HCT116 (cell line): ENCODE measurements at regions not wholly inside any gene's neighbourhood (a gene's known extent, or its start where the extent isn't known, plus 50 kb on each side); places are given as distances from the start of the nearest gene placed in this dataset.

ENCODE experiments used
- ATAC-seq: fragments of 200-7000 bp; cut with Tn5 transposase; 2 replicates; pipeline ENCODE4 v1.9.1; 2020; ENCODE audit warnings: mild to moderate bottlenecking, moderate library complexity
- BruUV-seq: library from RNA; stranded (reverse); fragments of 400-500 nt; replicated peaks from 2 replicates; lab custom pipeline; 2021; lab: Mats Ljungman, UMichigan
- CTCF ChIA-PET: fragments of 300-600 bp; sonication (Branson Sonifier 250); formaldehyde crosslinking; loops from one replicate; lab custom pipeline; 2021; ENCODE audit warnings: antibody characterized with exemption; lab: Charles Lee
- POLR2A ChIA-PET: fragments of 300-600, 350-600 bp; sonication (Branson Sonifier 250); formaldehyde crosslinking; loops from one replicate; lab custom pipeline; 2021; ENCODE audit warnings: antibody characterized with exemption; lab: Charles Lee
- RAD21 ChIA-PET, 2 experiments: fragments of 300-600 bp; sonication (Branson Sonifier 250); formaldehyde crosslinking; loops; one replicate each; lab custom pipeline; 2023; ENCODE audit warnings: low total read pairs in 2 of 2; ENCODE audit not compliant: uncharacterized antibody in 2 of 2, unreplicated experiment in 2 of 2, low non-redundant PET in 1 of 2; lab: Charles Lee
- DNase-seq: peaks from one replicate; pipeline ENCODE4 v3.0.0-alpha.2; 2010; ENCODE audit warnings: low read depth, low spot score
- H2AFZ ChIP-seq: fragments of 200-600 bp; shearing (Covaris generic), sonication (generic); 2 replicates; pipeline ENCODE4 v1.6.1; 2017; ENCODE audit warnings: low read depth, mixed run types, mixed read lengths, antibody characterized with exemption, low read length; ENCODE audit not compliant: poor library complexity, severe bottlenecking
- H3K27ac ChIP-seq: 2 replicates; pipeline ENCODE4 v1.5.1; 2012; ENCODE audit warnings: low read depth, low read length
- H3K27me3 ChIP-seq: fragments of 200-600 bp; sonication (generic); 2 replicates; pipeline ENCODE4 v1.6.1; 2016; ENCODE audit warnings: mixed run types, low read length, mixed read lengths; ENCODE audit not compliant: insufficient read depth
- H3K36me3 ChIP-seq, 2 experiments: fragments of 200-500 bp in 1 of 2; fragments of 200-600 bp in 1 of 2; sonication (Bioruptor generic) in 1 of 2; sonication (generic) in 1 of 2; 2 replicates each; pipeline versions ENCODE4 v1.5.1 to v1.6.1; 2014 to 2016; ENCODE audit warnings: low read length in 2 of 2, inconsistent platforms in 1 of 2, mixed read lengths in 1 of 2, mixed run types in 1 of 2; ENCODE audit not compliant: insufficient read depth in 2 of 2, control insufficient read depth in 1 of 2
- H3K4me1 ChIP-seq, 2 experiments: fragments of 200-600 bp in 1 of 2; sonication (generic) in 1 of 2; 2 replicates each; pipeline versions ENCODE4 v1.5.1 to v1.6.1; 2012 to 2017; ENCODE audit warnings: low read length in 2 of 2, inconsistent platforms in 1 of 2, mild to moderate bottlenecking in 1 of 2, mixed read lengths in 1 of 2, mixed run types in 1 of 2, moderate library complexity in 1 of 2; ENCODE audit not compliant: insufficient read depth in 2 of 2, control insufficient read depth in 1 of 2
- H3K4me2 ChIP-seq: fragments of 200-600 bp; sonication (generic); 2 replicates; pipeline ENCODE4 v1.6.1; 2017; ENCODE audit warnings: mixed run types, low read length, mixed read lengths
- H3K4me3 ChIP-seq, 2 experiments: fragments of 200-600 bp in 1 of 2; sonication (generic) in 1 of 2; replicated peaks in 1 of 2; 2 replicates each; pipeline ENCODE4 v1.5.1; 2011 to 2016; ENCODE audit warnings: low read length in 2 of 2, control low read depth in 1 of 2, low read depth in 1 of 2, mild to moderate bottlenecking in 1 of 2, mixed read lengths in 1 of 2, mixed run types in 1 of 2
- H3K79me2 ChIP-seq: fragments of 200-600 bp; sonication (generic); 2 replicates; pipeline ENCODE4 v1.6.1; 2017; ENCODE audit warnings: mild to moderate bottlenecking, mixed run types, low read length, moderate library complexity, mixed read lengths; ENCODE audit not compliant: insufficient read depth
- H3K9ac ChIP-seq: fragments of 200-600 bp; sonication (generic); 2 replicates; pipeline ENCODE4 v1.6.1; 2016; ENCODE audit warnings: low read length, mixed read lengths
- H3K9me2 ChIP-seq: fragments of 200-600 bp; sonication (generic), shearing (Covaris generic); 2 replicates; pipeline ENCODE4 v1.6.1; 2017; ENCODE audit warnings: mixed run types, mild to moderate bottlenecking, moderate library complexity; ENCODE audit not compliant: insufficient read depth
- H3K9me3 ChIP-seq, 2 experiments: fragments of 200-500 bp in 1 of 2; fragments of 200-600 bp in 1 of 2; sonication (Bioruptor generic) in 1 of 2; sonication (generic) in 1 of 2; 2 replicates each; pipeline ENCODE4 v1.6.1; 2014 to 2017; ENCODE audit warnings: low read length in 2 of 2, mixed read lengths in 2 of 2, inconsistent platforms in 1 of 2, low read depth in 1 of 2, mild to moderate bottlenecking in 1 of 2, mixed run types in 1 of 2, moderate library complexity in 1 of 2; ENCODE audit not compliant: control insufficient read depth in 1 of 2, insufficient read depth in 1 of 2
- H4K20me1 ChIP-seq: fragments of 200-600 bp; sonication (generic), shearing (Covaris generic); 2 replicates; pipeline ENCODE4 v1.6.1; 2017; ENCODE audit warnings: mixed run types, mild to moderate bottlenecking, moderate library complexity; ENCODE audit not compliant: insufficient read depth
- ELF1 ChIP-seq: IDR thresholded peaks from 2 replicates; pipeline ENCODE4 v1.6.1; 2012; ENCODE audit warnings: low read depth, borderline replicate concordance
- EZH2 ChIP-seq: fragments of 200-600 bp; sonication (generic); IDR thresholded peaks from 2 replicates; pipeline ENCODE4 v1.6.1; 2017; ENCODE audit warnings: antibody characterized with exemption, mixed run types
- EZH2phosphoT487 ChIP-seq: fragments of 200-600 bp; IDR thresholded peaks from 2 replicates; pipeline ENCODE4 v1.6.1; 2018; ENCODE audit warnings: antibody characterized with exemption, borderline replicate concordance
- POLR2A ChIP-seq: IDR thresholded peaks from 2 replicates; pipeline ENCODE4 v1.7.0; 2011; ENCODE audit warnings: borderline replicate concordance; ENCODE audit not compliant: insufficient read depth, insufficient read length; ENCODE audit errors: extremely low read depth
- POLR2AphosphoS5 ChIP-seq: IDR thresholded peaks from 2 replicates; pipeline ENCODE4 v1.6.1; 2011; ENCODE audit warnings: mild to moderate bottlenecking, low read depth, low read length, moderate library complexity
- RAD21 ChIP-seq: IDR thresholded peaks from 2 replicates; pipeline ENCODE4 v1.6.1; 2012; ENCODE audit warnings: low read depth, mild to moderate bottlenecking
- SIN3A ChIP-seq: IDR thresholded peaks from 2 replicates; pipeline ENCODE4 v1.6.1; 2012; ENCODE audit warnings: low read depth
- SP1 ChIP-seq: IDR thresholded peaks from 2 replicates; pipeline ENCODE4 v1.6.1; 2012; ENCODE audit warnings: low read depth
- TCF7L2 ChIP-seq: IDR thresholded peaks from 2 replicates; pipeline ENCODE4 v1.7.0; 2011; ENCODE audit warnings: borderline replicate concordance, inconsistent platforms; ENCODE audit not compliant: insufficient read depth, insufficient read length; ENCODE audit errors: extremely low read depth
- YY1 ChIP-seq: IDR thresholded peaks from 2 replicates; pipeline ENCODE4 v1.6.1; 2011; ENCODE audit warnings: low read length, low read depth, moderate library complexity, mild to moderate bottlenecking; ENCODE audit not compliant: insufficient replicate concordance; ENCODE audit errors: extremely low read depth
- intact Hi-C: fragments of 100-400 bp; cut with micrococcal nuclease; formaldehyde crosslinking; loops from 2 replicates; pipeline ENCODE4 v1.10.0; 2022
- TF ChIP-seq, protein P1 (sequence below): IDR thresholded peaks from 2 replicates; pipeline ENCODE4 v1.6.1; 2012
- TF ChIP-seq, protein P2 (sequence below): IDR thresholded peaks from 2 replicates; pipeline ENCODE4 v1.6.1; 2012
- TF ChIP-seq, protein P3 (sequence below): IDR thresholded peaks from 2 replicates; pipeline ENCODE4 v1.6.1; 2011; ENCODE audit warnings: mild to moderate bottlenecking, low read length, moderate library complexity; ENCODE audit not compliant: insufficient replicate concordance; ENCODE audit errors: extremely low read depth
- TF ChIP-seq, protein P4 (sequence below): IDR thresholded peaks from 2 replicates; pipeline ENCODE4 v1.6.1; 2012; ENCODE audit warnings: low read depth
- TF ChIP-seq, protein P5 (sequence below), 3 experiments: fragments of 200-600 bp in 1 of 3; sonication (generic) in 1 of 3; IDR thresholded peaks in 2 of 3; conservative IDR thresholded peaks in 1 of 3; 2 replicates each; pipeline ENCODE4 v1.5.1; 2012 to 2017; ENCODE audit warnings: low read depth in 2 of 3, low read length in 2 of 3, antibody characterized with exemption in 1 of 3, borderline replicate concordance in 1 of 3, control low read depth in 1 of 3, mild to moderate bottlenecking in 1 of 3, mixed read lengths in 1 of 3, mixed run types in 1 of 3, moderate library complexity in 1 of 3; ENCODE audit not compliant: insufficient read depth in 1 of 3

DNA sequence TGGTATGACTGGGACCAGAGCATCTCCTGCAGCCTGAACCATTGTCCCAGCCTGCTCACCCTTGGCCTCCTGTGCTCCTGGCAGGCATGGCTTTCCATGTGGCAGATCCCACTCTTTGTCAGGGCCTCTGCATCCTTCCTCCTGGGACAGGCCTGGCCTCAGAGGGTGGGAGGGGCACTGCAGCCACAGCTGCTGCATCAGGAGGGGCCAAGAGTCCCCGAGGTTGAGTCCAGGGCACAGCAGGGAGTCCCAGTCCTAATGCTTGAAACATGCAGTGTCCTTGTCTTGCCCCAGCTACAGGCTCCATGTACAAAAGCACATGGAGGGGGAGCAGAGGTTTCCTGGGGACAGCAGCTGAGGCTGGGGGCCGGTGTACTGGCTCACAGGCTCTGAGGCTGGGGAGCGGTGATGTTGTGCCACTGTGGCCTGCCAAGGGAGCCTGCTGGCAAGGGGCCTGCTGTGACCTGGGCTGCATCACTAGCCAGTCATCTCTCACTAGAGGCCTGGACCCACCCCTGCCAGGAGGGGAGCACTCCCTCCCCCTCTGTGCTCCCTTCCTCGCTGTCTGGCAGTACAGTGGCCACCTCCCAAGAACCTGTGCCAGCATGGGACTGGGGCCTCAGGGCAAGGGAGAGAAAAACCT, 144.8 kb downstream of the ZNF248 start:
- H3K9me2 ChIP-seq: no peaks in the 10 kb centered on the region
- H2AFZ ChIP-seq: no peak overlapping the region
- no peak overlapping the region for H3K4me3 ChIP-seq
- H3K27me3 ChIP-seq: no peaks in the 10 kb centered on the region
- H3K79me2 ChIP-seq: no peaks in the 10 kb centered on the region
- H4K20me1 ChIP-seq: no peaks in the 10 kb centered on the region
- no peaks in the 10 kb centered on the region for H3K4me1 ChIP-seq
- TF ChIP-seq SIN3A (no peak), RAD21 (no peak), TCF7L2 (no peak), POLR2AphosphoS5 (no peak), YY1 (no peak), ELF1 (no peak), EZH2 (no peak), SP1 (no peak), POLR2A (no peak), EZH2phosphoT487 (no peak)
- TF ChIP-seq, protein P1, sequence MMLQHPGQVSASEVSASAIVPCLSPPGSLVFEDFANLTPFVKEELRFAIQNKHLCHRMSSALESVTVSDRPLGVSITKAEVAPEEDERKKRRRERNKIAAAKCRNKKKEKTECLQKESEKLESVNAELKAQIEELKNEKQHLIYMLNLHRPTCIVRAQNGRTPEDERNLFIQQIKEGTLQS: no peak
- TF ChIP-seq, protein P2, sequence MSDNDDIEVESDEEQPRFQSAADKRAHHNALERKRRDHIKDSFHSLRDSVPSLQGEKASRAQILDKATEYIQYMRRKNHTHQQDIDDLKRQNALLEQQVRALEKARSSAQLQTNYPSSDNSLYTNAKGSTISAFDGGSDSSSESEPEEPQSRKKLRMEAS: no peak
- TF ChIP-seq, protein P3, sequence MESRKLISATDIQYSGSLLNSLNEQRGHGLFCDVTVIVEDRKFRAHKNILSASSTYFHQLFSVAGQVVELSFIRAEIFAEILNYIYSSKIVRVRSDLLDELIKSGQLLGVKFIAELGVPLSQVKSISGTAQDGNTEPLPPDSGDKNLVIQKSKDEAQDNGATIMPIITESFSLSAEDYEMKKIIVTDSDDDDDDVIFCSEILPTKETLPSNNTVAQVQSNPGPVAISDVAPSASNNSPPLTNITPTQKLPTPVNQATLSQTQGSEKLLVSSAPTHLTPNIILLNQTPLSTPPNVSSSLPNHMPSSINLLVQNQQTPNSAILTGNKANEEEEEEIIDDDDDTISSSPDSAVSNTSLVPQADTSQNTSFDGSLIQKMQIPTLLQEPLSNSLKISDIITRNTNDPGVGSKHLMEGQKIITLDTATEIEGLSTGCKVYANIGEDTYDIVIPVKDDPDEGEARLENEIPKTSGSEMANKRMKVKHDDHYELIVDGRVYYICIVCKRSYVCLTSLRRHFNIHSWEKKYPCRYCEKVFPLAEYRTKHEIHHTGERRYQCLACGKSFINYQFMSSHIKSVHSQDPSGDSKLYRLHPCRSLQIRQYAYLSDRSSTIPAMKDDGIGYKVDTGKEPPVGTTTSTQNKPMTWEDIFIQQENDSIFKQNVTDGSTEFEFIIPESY: no peak
- TF ChIP-seq, protein P4, sequence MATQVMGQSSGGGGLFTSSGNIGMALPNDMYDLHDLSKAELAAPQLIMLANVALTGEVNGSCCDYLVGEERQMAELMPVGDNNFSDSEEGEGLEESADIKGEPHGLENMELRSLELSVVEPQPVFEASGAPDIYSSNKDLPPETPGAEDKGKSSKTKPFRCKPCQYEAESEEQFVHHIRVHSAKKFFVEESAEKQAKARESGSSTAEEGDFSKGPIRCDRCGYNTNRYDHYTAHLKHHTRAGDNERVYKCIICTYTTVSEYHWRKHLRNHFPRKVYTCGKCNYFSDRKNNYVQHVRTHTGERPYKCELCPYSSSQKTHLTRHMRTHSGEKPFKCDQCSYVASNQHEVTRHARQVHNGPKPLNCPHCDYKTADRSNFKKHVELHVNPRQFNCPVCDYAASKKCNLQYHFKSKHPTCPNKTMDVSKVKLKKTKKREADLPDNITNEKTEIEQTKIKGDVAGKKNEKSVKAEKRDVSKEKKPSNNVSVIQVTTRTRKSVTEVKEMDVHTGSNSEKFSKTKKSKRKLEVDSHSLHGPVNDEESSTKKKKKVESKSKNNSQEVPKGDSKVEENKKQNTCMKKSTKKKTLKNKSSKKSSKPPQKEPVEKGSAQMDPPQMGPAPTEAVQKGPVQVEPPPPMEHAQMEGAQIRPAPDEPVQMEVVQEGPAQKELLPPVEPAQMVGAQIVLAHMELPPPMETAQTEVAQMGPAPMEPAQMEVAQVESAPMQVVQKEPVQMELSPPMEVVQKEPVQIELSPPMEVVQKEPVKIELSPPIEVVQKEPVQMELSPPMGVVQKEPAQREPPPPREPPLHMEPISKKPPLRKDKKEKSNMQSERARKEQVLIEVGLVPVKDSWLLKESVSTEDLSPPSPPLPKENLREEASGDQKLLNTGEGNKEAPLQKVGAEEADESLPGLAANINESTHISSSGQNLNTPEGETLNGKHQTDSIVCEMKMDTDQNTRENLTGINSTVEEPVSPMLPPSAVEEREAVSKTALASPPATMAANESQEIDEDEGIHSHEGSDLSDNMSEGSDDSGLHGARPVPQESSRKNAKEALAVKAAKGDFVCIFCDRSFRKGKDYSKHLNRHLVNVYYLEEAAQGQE: no peak
- TF ChIP-seq, protein P5, sequence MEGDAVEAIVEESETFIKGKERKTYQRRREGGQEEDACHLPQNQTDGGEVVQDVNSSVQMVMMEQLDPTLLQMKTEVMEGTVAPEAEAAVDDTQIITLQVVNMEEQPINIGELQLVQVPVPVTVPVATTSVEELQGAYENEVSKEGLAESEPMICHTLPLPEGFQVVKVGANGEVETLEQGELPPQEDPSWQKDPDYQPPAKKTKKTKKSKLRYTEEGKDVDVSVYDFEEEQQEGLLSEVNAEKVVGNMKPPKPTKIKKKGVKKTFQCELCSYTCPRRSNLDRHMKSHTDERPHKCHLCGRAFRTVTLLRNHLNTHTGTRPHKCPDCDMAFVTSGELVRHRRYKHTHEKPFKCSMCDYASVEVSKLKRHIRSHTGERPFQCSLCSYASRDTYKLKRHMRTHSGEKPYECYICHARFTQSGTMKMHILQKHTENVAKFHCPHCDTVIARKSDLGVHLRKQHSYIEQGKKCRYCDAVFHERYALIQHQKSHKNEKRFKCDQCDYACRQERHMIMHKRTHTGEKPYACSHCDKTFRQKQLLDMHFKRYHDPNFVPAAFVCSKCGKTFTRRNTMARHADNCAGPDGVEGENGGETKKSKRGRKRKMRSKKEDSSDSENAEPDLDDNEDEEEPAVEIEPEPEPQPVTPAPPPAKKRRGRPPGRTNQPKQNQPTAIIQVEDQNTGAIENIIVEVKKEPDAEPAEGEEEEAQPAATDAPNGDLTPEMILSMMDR (IDR thresholded peaks at IDR 0.05 in 2 of 3, conservative IDR thresholded peaks at IDR 0.05 in 1 of 3; ENCODE audit: borderline replicate concordance in 1 of 3, insufficient read depth in 1 of 3, low read depth in 2 of 3, low read length in 2 of 3): no peak
- TF ChIP-seq, all 23 proteins: peak for 0
- POLR2A ChIA-PET: no interaction called here
- RAD21 ChIA-PET: no interaction called here
- CTCF ChIA-PET: no interaction called here
- no TSS peak for BruUV-seq
- Histone ChIP-seq H3K36me3 (no peaks in the 10 kb centered on the region), H3K4me2 (no peak overlapping the region), H3K9me3 (no peaks in the 10 kb centered on the region), H3K27ac (no peak overlapping the region), H3K9ac (no peak overlapping the region)
- DNase-seq (no peak), ATAC-seq (no peak)
- intact Hi-C loops: no loop called here
